ENCODE measurements at regions not wholly inside any gene's neighbourhood (a gene's known extent, or its start where the extent isn't known, plus 50 kb on each side); places are given as distances from the start of the nearest gene placed in this dataset.

DNA sequence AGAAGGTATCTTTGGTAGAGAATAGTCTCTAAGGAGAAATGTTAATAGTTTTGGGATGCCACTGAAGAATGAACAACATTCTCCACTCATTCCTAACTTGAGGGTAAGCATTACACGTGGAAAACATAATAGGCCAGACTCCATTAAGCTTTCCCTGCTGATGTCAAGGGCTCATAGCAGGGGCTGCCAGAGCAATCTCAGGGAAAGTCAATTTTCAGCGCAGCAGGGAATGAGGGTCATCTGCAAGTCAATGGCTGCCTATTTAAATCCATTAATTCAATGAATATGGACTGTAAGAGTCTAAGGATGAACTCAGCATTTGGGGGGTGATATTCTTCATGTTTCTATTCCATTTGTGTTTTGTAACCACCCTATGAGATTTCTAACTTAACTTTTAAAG lies 144.2 kb upstream of the ARL4C start:
- no peaks in the 10 kb centered on the region for H3K27me3 ChIP-seq (replicated peaks in 1 of 4; ENCODE audit: control insufficient read depth in 3 of 4, extremely low read depth in 1 of 4, insufficient read depth in 3 of 4, low read length in 3 of 4)
- no peaks in the 10 kb centered on the region for H3K23me2 ChIP-seq (ENCODE audit: low read depth, low read length)
- FAIRE-seq (no peak), DNase-seq (ENCODE audit: low read depth in 1 of 2, low spot score in 2 of 2) (no peak)
- no peak overlapping the region for H3K27ac ChIP-seq (ENCODE audit: low read depth, low read length)
- no peak overlapping the region for H2AK5ac ChIP-seq (ENCODE audit: low read depth, low read length)
- peak overlapping the region; percentile 1; the same call in 1 of the 2 replicates for H3K18ac ChIP-seq (ENCODE audit: extremely low read depth, low read length)
- H2BK15ac ChIP-seq (ENCODE audit: low read length) = no peak overlapping the region
- 44% methylated on average over 2 of the region's 2 CpGs; no CpG with 5 or more reads in 1 of the 2 experiments for WGBS, 2 experiments (ENCODE audit: extremely low coverage in 1 of 2, insufficient coverage in 1 of 2, insufficient read length in 1 of 2, insufficient replicate concordance in 2 of 2, low coverage in 1 of 2, low lambda C conversion rate in 2 of 2, missing lambda C conversion rate in 1 of 2)
- H2AFZ ChIP-seq (ENCODE audit: low read length) = no peak overlapping the region
- ChIA-PET CTCF (ENCODE audit: partially characterized antibody) (interaction anchor here (0.6 kb wide), 1 partner anchor 8 kb away, joined by 3 read pairs; no protein-coding TSS in a partner anchor), POLR2A (ENCODE audit: partially characterized antibody) (no interaction called here)
- no peak overlapping the region for H3K23ac ChIP-seq (ENCODE audit: insufficient read length)
- H3K9me3 ChIP-seq (ENCODE audit: insufficient read depth in 2 of 2, low read depth in 1 of 2, low read length in 1 of 2) = peaks cover 11 to 14% of the 10 kb centered on the region in 2 experiments
- H3K36me3 ChIP-seq (ENCODE audit: control insufficient read depth in 2 of 4, insufficient read depth in 4 of 4, low read length in 3 of 4) = no peaks in the 10 kb centered on the region; a peak in 1 of 8 replicates
- peak overlapping the region; percentile 95; the same call in 1 of the 2 replicates for H2BK20ac ChIP-seq (ENCODE audit: low read length)
- no peak overlapping the region for H3K14ac ChIP-seq (ENCODE audit: insufficient read length)
- no peak overlapping the region for H3K9ac ChIP-seq (replicated peaks in 1 of 4; ENCODE audit: extremely low read depth in 1 of 4, low read depth in 3 of 4, low read length in 3 of 4)
- H3K79me2 ChIP-seq (ENCODE audit: control insufficient read depth in 1 of 2, insufficient read depth in 2 of 2, low read length in 2 of 2) = no peaks in the 10 kb centered on the region
- no peaks in the 10 kb centered on the region for H4K20me1 ChIP-seq (replicated peaks in 1 of 2; ENCODE audit: control insufficient read depth in 1 of 2, insufficient read depth in 2 of 2, low read length in 2 of 2)
- no peak overlapping the region for H3K4ac ChIP-seq (replicated peaks; ENCODE audit: insufficient read length, low read depth, low read length)
- no peaks in the 10 kb centered on the region for H3K79me1 ChIP-seq (ENCODE audit: low read depth, low read length)
- H3K4me2 ChIP-seq (ENCODE audit: insufficient read depth in 1 of 2, low read depth in 2 of 2, low read length in 2 of 2) = no peak overlapping the region
- H4K5ac ChIP-seq (ENCODE audit: insufficient read length, low read depth, low read length) = no peak overlapping the region
- H2BK5ac ChIP-seq (ENCODE audit: low read depth, low read length) = no peak overlapping the region
- H2BK120ac ChIP-seq (replicated peaks; ENCODE audit: low read depth, low read length) = no peak overlapping the region
- no peak overlapping the region for H4K8ac ChIP-seq (ENCODE audit: extremely low read depth, insufficient read depth, low read length)
- no peak overlapping the region for H2BK12ac ChIP-seq (ENCODE audit: low read depth, low read length)
- H4K91ac ChIP-seq (replicated peaks; ENCODE audit: insufficient read length, low read length) = no peak overlapping the region
- peaks cover 0 to 4% (median 0%) of the 10 kb centered on the region in 4 experiments; a peak in 1 of 7 replicates for H3K4me1 ChIP-seq (replicated peaks in 1 of 4; ENCODE audit: control insufficient read depth in 3 of 4, insufficient read depth in 4 of 4, low read length in 3 of 4)
- H3K4me3 ChIP-seq (ENCODE audit: extremely low read depth in 1 of 4, insufficient read depth in 2 of 4, low read depth in 3 of 4, low read length in 4 of 4) = no peak overlapping the region
- no peak overlapping the region for H3K56ac ChIP-seq (replicated peaks; ENCODE audit: insufficient read length, low read depth, low read length)
- TF ChIP-seq CBX8 (IDR thresholded peaks at IDR 0.05; ENCODE audit: borderline replicate concordance, low read depth, low read length) = no peak
- no peak for TF ChIP-seq RAD21 (IDR thresholded peaks at IDR 0.05 in 1 of 2, conservative IDR thresholded peaks at IDR 0.05 in 1 of 2; ENCODE audit: low read depth in 2 of 2, low read length in 2 of 2)
- TF ChIP-seq GTF2F1 (IDR thresholded peaks at IDR 0.05; ENCODE audit: borderline replicate concordance, low read depth, low read length) = no peak
- no peak for TF ChIP-seq POLR2AphosphoS5 (IDR thresholded peaks at IDR 0.05; ENCODE audit: low read depth, low read length)
- no peak for TF ChIP-seq CTBP2 (IDR thresholded peaks at IDR 0.05; ENCODE audit: borderline replicate concordance, insufficient read depth, insufficient read length, low read length)
